GM19328 (cell line): ENCODE measurements at regions not wholly inside any gene's neighbourhood (a gene's known extent, or its start where the extent isn't known, plus 50 kb on each side); places are given as distances from the start of the nearest gene placed in this dataset.

Experiments
- ATAC-seq: cut with Tn5 transposase; IDR thresholded peaks from one replicate; pipeline ENCODE4 v1.9.1; 2021; ENCODE audit warnings: mild to moderate bottlenecking, moderate library complexity; ENCODE audit not compliant: unreplicated experiment

DNA sequence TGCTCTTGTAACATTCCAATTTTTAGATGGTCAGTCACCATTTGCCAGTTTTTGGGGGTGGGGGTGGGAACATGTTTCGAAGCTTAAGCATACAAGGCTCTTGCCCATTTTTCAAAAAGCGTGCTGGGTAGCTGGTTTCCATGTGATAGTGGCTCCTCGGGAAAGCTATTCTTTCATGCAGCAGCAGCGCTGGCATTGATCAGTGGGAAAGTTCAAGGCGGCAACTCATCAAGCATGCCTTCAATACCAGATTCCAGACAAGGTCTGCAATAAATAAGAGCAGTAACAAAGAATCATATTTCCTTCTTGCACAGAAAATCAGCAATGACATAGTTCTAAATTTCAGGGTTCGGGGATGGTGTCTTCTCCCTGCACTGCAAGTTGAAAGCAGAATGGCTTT lies 133.5 kb upstream of the ONECUT1 start:
- no peak for ATAC-seq

DNA sequence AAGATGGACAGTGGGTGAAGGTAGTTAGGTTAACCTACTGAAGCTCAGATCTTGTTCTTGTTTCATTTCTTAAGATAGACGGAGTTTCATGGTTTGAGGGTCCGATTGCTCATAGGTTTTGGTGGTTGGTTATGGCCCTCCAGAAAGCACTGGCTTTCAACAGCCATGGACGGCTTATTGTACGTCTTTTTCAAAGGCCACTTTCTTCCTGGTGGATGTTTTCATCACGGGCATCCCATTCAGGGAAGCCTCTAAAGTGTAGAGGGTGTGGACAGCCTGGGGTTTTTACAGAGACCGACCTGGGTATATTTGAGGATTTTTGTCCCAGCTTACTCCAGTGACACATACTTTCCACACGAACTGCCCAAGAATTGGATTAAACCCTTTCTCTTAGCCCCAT lies 132.7 kb upstream of the ONECUT1 start:
- ATAC-seq: no peak

DNA sequence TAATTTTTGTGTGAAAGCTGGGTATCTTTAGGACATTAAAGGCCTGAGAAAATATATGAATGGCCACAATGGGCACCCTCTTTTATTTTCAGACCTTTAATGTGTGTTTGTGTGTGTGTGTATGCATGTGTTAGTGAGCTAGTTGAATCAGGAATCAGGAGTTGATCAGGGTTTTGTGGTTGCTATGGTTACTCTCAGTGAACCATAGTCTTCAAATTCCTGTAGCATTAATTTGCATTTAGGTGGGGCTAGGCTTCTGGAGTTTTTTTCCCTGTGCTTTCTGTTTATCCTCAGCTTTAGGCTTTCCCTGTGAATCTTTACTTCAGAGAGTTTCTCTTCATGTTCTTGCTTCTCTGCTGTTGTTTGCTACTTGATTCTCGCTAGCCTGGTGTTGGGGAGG lies 122.0 kb upstream of the ONECUT1 start:
- no peak for ATAC-seq

DNA sequence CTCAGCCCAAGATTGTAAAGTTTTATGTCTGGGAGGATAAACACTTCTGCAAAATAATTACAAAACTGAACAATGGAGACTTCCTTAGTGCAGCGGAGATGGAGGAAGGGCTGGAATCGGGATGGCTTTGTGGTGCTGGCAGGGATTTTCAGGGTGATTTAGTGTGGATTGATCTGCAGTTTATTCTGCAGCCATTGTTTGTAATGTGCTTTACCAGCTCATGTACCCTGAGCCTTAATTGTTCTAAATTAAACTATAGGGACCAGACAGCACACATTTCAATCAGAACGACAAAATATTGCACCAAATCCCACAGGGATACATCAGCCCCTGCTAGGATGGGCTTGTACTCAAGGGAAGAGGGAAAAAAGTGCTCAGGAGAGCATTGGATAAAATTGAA lies 103.2 kb upstream of the ONECUT1 start:
- ATAC-seq: no peak

DNA sequence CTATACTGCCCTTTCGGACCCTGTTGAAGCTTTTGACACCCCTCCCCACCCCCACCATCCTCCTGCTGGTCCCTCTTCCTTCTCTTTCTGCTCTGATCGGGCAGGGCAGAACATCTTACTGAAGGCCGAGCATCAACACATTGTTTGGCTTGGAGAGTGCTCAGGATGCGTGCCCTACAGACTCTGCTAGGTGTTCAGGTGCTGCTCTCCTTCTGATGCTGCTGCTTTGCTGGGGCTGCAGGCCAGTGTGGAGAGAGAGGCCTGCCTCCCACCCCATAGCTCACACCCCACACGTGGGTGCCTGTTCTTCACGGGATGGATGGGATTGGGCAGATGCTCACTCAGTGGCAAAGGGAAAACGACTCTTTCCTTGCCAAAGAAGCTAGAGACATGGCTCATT lies 89.8 kb upstream of the ONECUT1 start:
- no peak for ATAC-seq

DNA sequence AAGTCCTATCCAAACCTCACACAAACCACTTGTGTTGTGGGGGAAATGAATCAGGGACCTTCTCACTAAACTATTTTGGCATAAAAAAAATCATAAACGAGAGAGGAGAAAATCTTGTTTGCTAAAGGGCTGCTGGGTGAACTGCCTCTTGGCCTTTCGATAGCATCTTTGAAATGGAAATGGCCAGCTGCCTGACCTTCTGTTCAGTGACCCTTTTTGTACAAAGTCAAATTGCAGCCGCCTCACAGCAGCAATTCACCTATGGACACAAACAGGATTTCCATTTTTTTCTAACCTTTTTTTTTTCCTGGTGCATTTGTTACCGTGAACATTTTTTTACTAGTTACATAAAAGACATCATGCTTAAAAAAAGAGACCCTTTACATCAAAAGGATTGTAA lies 89.0 kb upstream of the ONECUT1 start:
- ATAC-seq: no peak

DNA sequence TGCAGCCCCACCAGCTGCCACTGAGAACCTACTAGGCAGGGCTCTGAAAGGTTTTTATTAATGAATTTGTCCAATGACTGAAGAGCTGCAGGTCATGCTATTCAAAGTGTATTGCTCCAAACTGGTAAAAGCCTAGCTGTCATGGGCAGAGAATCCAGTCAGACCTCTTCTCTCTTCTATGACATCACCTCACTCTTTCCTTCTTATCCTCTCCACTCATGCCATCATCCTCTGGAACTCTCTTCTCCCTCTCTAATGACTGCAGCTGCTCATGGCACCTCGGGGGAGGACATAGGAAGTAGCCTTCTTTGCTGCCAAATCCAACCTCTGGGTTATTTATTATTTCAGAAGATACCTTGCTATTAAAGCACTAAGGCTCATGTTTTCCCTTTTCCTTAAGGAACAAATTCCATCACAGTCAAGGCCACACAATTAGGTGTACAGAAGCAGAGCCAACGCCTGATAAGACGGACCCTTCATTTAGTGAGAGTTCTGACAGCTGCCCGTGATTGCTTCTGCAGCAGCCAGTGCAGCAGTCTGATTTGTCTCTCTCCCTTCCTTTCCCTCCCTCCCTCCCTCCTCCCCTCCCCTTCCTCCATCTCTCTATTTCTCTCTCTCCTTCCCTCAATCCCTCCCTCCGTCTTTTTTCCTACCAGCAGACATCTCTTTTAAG lies 87.0 kb upstream of the ONECUT1 start:
- ATAC-seq: no peak

DNA sequence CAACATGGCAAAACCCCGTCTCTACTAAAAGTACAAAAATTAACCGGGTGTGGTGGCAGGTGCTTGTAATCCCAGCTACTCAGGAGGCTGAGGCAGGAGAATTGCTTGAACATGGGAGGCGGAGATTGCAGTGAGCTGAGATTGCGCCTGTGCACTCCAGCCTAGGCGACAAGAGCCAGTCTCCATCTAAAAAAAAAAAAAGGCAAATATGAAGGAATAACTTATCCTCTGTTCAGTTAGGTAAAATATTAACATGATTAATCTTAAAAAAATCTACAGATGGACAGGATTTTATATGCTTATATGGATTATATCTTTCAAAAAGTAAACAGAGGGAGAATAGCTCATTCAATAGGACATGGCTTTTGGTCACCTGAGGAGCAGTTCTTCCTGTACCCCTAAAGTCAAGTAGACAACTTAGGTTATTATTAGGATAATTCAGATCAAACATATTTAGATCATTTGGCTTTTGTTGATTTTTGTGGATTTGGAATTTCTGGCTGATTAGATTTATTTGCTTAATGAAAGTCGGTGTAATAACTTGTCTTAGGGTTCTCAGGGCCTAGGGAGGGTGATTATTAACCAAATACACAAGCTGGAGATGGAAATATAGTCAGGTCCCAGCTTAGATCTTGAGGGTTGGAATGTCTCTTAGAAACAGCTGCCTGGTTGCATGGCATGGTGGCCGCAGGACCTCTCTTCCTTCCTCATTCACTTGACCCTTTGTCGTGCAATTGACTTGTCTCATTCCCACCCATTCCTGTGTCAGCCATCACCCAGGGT lies 82.1 kb upstream of the ONECUT1 start:
- no peak for ATAC-seq

DNA sequence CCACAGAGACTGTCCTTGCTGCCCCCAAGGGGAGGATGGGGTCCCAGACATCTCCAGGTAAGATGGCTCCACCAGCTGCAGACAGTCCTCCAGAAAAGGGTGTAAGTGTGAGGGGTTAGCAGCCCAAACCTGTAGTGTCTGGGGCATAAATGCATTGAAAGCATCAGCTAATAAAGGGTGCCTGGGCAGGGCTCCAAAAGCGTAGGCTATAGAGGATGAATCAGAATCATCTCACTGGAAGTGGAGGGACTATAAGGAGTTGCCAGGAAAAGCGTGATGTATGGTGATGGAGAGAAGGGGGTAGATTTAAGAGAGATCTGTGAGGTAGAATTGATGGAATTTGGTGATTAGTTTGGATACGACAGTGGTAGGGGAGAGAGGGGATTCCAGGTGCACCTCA lies 79.9 kb upstream of the ONECUT1 start:
- no peak for ATAC-seq

DNA sequence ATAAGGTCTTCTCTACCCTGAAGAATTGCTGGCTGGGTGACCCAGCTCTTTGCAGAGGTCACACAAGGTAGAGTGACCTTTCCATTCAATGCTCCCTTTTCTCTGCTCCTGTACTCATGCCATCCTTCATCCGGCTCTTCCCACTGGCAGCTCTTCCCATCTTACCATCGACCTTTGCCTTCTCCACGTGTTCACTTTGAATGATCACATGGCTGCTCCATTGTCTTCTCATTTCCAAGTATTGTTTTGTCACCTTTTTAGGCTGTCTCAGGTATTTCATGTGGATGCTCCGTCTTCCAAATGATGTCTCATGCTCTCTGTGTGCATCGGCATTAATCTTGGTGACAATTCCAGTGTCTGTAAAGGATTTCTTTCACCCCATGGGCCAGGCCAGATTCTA lies 76.6 kb upstream of the ONECUT1 start:
- no peak for ATAC-seq

DNA sequence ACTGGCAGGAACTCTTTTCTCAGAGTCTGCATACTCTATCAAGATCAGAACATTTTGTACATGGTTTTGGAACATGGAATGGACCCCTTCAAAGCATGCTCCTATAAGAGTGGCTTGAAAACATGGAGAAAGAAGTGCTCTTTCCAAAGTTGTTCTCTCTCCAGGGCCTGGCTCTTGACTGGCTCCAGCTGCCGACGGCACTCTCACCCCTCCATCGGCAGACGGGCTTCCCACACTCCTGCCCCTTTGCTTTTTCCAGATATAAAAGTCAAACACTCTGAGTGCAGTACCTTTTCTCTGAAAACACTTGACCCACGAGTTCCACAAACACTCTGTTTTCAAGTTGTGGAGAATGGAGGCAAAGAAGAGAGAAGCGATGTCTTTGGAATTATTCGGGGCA lies 72.5 kb upstream of the ONECUT1 start:
- ATAC-seq: no peak

DNA sequence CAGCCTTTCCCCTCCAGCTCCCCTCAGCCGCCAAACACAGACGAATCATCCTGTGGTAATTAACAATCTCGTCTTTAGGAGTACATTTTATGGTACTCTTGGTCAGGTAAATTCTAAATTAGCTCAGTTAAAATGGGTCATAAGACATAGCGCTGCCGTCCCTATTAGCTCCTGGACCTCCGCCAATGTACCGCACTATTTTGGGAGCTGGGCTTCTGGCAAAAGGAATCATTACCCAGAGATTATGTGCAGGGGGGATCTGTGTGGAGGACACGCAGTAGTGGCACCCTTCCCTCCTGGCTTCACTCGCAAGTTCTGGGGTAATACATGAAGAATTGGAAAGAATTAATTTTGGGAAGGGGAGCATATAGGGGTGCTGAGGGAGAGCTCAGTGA lies 68.6 kb upstream of the ONECUT1 start:
- no peak for ATAC-seq

DNA sequence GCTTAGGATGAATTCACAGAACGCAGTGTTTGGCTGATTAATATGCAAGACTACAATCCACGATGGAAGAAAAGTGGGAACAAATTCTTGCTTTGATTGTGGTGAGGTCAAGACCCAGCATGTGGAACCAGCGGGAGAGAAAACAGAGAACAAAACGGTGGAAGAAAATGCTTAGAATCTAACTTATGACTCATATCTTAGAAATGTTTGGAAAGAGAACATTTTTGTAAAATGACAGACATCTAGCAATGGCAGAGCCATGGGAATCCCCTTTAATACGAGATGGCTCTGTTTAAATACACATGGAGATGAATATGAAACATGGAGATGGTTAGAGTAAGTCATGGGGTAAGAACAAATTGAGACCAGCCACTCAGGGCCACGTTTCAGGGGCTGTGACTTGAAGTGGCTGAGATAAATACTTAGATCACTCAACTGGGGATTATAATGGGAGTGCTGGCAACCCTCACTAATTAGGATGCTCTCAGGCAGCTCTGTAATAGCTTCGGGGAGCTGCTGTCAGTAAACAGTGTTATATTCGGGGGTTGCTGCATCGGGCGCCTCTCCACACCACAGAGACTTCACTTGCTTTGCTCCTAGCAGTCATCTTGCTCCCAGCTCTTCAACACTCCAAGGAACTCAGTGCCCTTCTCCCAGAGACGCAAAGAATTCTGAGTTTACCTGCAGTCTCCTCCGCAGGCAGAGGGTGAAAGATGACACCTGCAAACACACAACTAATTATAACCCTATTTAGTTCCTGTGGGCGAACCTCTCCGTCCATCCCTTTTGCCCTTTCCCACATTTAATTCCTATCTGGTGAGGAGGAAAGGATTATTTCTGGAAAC lies 68.0 kb upstream of the ONECUT1 start:
- ATAC-seq: no peak

DNA sequence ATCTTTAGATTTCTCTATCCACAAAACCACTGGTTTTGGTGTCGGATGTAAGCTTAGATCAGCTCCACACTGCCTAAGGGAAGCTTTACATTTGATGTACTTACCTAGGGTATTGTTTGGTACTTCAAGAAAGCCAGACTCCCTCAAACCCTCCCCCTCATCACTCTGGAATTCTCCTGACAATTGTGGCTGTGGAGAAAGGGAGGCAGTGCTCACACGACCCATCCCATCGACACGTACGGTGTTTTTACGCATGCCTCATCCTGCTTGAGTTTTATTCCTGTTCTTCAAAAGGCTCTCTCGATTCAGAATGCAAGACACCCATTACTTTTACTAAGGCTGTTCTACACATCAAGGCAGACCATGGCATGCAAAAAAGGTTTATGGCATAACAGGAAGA lies 67.3 kb upstream of the ONECUT1 start:
- no peak for ATAC-seq

DNA sequence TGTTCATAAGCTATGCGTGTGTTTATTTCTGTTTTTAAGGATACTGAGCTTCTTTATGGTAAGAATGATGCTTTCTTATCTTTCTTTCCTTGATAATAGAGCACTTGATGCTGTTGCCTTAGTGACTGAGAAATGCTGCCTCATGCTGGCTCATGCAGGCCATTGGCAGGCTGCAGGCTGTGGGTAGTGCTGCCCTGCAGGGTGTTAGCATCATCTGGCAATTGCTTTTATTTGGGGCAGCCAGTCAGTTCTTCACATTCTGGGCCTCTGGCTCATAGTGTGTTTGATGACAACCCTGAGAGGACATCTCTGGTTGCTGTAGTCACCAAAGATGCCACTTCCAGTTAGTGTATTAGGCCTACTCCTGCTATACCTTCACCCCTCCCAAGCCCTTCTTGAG lies 66.2 kb upstream of the ONECUT1 start:
- no peak for ATAC-seq

DNA sequence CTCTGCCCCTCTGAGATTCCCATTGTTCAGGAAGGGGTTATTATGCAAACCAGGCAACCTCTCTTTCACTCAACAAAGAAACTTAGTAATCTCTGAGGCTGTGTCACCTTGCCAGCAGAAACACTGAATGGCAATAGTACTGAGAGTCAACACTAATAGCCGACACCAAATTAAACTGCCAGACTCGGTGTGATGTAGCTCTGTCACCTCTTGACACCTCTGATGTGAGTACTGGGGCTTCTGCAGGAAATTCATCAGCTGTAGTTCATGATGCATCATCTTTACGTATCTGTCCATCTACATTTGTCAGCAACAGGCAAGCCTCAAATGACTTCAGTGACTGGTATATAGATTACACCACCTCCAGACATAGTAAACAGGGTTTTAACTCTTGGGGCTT lies 65.0 kb upstream of the ONECUT1 start:
- no peak for ATAC-seq

DNA sequence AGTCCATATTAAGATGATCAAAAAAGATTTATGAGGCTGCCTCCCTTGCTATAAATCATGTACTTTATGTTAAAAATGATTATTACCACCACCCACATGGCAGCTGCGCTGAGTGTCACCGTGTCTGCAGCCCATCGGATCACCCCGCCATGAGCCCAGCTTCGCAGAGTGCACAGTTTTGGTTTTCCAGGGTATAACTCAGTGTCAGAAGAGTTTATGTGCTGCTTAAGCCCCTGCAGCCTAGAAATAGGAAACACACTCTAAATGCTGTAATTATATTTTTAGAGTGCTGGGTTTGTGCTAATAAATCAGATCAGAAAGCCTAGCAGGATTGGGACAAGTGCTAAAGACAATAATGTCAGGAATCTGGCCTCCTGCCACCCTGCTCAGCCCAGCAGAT lies 54.7 kb upstream of the ONECUT1 start:
- no peak for ATAC-seq
